ENCODE measurements at regions not wholly inside any gene's neighbourhood (a gene's known extent, or its start where the extent isn't known, plus 50 kb on each side); places are given as distances from the start of the nearest gene placed in this dataset.
"Not testable (repeated sequence)": the region's sequence is repeated elsewhere in the genome, so short reads cannot be mapped to it uniquely, and the experiment has no call there.

DNA sequence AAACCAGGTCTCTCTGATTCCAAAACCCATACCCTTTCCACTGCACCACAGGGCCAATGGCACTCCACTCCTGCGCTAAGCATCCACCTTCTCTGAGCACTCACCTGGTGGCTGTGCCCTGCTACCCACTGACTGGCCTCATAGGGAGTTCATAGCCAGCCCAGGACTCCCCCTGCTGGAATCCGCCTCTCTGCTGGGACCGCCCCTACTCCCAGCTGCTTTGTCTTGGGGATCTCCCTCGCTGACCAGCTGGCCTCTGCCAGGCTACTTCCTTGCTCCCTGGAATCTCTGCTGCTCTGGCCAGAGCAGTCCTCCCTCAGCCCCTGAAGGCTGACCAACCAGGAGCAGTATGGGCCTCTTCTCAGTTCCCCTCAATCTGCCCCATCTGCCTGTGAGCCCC lies 129.7 kb downstream of the FAXC start:
- peak; percentile 82 for DNase-seq

DNA sequence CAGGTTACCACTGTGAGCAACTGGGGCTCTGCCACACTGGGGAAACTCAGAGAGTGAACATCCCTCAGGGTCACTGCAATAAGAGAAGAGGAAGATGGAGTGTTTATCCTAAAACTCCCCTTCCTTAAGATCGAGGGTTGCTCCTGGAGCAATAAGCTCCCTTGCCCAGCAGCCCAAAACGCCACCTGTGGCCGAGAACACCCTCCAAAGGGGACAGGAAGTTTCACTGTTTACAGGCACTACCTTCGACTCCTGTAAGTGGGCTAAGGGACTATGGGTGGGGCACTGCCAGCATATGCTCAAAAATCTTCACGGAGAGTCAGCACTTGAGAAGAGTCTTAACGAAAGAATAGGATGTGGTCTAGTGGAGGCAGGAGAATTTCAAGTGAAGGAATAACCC lies 132.5 kb downstream of the FAXC start:
- DNase-seq, result no peak

DNA sequence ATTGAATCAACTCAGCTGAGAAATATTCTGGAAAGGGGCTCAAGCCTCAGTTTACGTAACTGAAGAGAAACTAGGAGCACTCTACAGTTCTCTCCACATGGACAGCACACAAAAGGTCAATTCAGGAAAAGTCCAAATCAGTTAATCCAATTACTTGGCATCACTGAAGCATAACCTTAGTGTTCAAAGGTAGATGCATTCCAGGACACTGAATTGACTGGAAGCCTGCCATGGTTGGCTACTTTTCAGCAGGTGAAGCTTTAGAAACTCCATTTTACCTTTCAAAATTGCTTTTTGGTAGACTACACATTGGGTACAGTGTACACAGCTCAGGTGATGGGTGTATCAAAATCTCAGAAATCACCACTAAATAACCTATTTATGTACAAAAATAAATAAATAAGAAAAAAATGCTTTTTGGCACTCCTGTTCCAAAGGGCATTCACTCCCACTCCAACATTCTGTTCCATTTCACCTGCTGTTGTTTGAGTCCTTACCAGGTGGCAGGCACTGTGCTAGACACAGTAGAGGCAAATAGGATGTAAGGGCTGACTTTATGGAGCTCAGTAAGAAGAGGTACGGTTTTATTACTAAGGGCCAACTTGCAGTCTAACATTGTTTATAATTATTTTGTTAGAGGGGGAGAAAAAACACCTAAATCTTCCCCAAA lies 153.4 kb downstream of the FAXC start:
- no peak for DNase-seq

DNA sequence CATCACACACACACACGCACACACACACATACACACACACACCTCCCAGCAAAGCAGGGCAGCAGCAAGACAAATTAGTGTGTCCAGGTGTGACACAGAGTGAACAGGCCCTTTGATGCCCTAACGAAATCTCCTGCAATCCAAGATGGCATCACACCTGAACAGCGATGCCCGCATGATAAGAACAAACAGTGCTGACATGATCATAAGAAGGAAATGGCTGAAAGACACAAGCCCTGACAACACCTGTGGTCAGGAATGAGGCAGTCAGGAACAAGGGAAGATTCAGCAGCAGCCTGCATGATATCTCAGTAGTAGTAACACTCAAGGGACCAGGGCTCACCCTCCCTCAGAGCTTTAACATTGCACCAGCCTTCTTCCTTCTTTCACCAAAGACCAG lies 156.9 kb downstream of the FAXC start:
- no peak for DNase-seq

DNA sequence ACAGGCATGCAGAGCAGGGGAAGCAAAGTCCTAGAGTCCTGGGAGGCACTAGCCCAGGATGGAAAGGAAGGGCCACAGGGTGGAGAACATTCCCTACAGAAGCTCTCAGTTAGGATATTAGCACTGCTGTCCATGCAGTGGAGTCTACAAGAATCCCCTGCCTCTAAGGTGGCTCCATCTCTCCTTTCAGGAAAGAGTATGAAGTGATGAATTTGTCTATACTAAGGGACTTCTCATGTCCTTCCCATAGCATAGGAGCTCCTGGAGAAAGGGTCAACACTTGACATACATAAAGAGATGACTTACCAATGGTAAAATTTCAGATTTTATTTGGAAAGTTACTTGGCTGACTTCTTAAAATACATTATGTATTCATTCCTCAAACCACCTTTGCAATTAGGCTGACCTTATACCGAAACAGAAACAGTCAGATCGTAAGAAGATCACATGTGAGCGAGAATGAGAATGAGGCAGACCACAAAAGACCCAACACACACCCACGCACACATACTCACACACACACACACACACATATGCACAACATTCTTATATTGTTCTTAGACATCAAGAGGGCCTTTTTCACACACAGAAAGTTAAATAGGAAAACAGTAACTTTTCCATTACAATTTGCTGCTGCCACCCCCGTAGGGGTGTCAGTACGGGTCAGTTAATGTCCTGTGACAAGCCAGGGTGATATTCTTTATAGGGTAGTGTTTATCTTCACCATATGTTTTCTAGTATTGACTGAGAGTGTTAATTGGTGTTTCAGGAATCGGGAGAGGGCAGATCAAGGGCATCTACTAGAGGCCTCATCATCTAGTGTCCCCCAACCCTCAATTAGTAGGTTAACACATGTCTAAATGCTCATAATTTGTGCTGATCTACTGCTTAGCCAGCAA lies 159.4 kb downstream of the FAXC start:
- DNase-seq, result no peak

DNA sequence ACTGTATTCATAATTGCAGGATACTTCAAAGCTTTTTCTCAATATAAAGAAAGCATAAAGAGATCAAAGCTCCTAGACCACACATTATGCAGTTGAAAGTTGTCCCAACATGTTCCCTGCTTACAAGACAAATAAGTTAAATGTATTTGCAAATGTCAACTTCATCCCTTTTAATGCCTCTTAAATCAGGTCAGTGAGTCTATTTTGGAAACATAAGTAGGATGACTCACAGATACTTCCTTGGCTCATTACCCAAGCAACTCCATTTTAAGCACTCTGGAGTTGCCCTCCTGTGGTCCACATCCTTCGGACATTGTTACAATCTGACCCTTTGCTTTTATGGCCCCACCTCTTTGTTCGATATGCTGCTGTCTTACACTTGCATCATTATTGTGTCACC lies 162.0 kb downstream of the FAXC start:
- DNase-seq, result no peak

DNA sequence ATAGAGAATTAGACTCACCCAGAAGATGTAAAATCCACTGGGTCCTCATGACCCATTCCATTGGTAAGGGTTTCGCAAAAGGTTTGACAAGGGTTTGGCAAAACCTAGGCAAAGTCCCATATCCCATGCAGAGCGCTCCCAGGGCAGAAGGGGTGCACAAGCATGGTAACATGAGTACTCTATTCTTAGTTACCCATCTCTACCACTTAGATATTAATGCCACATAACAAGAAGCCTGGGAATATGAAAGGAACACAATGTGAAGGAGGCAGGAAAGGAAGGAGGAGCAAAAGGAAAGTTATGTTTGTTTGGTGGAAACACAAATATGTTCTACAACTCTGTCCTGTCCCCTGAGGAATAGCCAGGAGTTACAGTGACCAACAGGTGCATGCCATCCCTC lies 163.1 kb downstream of the FAXC start:
- DNase-seq, result no peak

DNA sequence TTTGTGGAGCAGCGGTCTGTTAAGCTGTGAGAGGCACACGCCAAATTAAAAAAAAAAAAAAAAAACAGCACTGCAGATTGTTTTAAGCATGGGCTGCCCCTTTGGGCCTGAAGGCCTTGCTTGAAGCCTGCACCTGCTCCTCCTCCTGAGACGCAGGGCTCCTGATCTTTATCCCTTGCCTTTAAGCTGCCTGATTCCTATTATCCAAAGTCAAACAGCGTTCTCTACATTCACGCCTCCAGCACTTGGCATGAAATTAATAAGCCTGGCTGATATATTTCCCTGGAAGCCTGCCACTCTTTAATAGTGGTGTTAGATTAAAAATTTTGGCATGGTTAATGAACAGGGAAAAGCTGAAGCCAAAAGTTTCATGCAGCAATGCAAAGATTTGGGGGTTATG lies 163.9 kb downstream of the FAXC start:
- DNase-seq, result peak; percentile 46

DNA sequence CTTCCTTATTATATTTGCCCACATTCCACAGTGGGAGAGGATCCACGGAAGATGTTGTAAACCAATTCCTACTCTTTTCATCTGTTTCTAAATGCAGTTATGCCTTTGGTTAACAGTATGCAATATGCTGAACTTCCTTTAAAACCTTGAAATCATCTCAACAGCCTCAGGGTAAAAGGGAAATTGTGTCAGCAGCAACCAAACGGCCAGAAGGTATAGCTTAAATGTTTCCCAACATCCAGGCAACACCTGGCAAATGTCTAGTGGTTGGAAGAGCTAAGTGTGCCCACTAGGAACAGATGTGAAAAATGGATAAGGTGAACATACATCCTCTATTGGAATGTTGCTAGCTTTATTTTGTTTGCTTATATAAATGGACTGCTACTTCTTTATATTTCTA lies 164.8 kb downstream of the FAXC start:
- no peak for DNase-seq

DNA sequence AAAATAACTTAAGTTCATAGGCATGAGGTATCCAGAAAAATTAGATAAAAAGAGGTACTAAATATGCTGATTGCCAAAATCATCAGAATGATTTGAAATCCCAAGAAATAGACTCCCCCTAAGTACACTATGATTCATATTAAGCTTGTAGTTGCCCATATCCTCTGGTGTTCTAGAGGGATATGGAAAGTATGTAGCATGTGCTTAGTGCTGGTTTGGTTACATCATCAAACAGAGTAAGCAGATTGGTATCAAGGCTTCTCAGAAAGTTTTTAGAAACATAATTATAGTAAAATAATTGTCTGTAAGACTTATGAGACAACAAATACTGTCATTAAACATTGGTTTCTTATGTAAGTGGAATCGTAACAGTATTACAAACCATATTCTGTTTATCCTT lies 166.4 kb downstream of the FAXC start:
- no peak for DNase-seq

DNA sequence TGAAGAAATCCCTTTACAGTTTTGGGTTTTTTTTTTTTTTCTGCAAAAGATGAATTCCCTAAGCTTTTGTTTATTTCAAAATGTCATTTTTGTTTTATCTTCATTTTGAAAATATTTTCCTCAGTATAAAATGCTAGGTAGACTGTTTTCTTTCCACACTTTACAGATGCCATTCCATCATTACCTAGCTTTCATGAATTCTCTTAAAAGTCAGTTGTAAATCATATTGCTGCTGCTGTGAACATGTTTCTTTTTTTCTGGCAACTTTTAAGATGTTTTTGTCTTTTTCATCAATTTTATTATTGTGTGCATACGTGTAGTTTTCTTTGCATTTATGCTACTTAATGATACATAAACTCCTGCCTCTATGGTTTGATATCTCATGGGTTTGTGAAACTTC lies 168.3 kb downstream of the FAXC start:
- no peak for DNase-seq

DNA sequence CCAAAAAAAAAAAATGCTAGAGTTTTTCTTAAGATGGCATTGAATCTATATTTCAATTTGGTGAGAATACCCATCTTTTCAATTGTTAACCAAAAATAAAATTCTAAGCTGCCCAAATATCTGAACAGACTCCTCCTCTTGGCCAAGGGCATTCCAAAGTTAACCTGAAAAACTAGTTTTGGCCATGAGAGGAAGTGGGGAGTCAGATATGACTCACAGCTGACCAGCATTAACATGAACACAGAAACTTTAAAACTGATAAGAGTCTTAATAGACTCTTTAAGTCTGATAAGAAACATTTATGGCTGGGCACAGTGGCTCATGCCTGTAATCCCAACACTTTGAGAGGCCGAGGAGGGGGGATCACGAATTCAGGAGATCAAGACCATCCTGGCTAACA lies 171.3 kb downstream of the FAXC start:
- no peak for DNase-seq

DNA sequence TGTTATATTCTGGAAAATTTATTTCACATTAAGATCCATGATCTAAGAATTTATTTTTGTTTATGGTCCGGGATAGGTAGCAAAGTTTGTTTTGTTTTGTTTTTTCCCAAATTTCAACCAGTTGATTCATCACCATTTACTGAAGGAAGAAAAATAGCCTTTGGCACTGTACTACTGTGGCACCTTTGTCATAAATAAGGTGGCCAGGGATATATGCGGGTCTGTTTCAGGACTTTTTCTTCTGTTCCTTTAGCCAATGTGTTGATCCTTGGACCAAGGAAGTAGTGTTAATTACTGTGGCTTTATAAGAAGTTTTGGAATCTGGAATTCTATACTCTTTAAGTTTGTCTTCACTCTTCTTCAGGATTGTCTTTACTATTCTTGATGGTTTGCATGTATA lies 171.7 kb downstream of the FAXC start:
- no peak for DNase-seq

DNA sequence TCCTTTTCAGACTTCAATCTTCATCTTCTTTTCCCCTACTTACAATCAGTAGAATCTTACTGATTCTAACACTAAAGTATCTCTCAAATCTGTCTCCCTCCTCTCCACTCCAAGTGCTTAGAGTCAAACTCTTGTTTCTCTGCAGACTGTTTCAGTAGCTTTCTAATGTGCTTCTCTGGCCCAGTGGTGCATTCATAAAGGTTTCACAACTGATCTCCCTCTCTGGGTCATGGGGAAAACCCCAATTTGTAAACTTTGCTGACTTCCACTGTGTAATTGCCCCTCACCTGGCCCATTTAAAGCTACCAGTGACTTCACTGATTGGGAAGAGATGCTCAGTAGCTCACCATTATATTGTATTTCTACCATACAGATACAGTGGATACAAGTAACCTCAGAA lies 183.6 kb downstream of the FAXC start:
- no peak for DNase-seq

DNA sequence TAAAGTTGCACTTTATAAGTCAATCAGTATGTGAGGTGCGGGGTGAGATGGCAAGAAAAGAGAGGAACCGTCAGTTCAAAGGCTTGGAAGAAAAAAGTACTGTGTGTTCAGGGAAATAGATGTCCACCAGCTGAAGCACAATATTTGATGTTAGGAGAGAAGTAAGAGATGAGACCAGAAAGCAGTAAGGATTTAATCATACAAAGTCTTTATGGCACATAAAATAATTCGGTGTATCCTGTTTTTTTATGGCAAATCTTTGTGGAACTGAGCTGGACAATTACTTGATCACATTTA lies 197.2 kb downstream of the FAXC start:
- DNase-seq, result no peak

DNA sequence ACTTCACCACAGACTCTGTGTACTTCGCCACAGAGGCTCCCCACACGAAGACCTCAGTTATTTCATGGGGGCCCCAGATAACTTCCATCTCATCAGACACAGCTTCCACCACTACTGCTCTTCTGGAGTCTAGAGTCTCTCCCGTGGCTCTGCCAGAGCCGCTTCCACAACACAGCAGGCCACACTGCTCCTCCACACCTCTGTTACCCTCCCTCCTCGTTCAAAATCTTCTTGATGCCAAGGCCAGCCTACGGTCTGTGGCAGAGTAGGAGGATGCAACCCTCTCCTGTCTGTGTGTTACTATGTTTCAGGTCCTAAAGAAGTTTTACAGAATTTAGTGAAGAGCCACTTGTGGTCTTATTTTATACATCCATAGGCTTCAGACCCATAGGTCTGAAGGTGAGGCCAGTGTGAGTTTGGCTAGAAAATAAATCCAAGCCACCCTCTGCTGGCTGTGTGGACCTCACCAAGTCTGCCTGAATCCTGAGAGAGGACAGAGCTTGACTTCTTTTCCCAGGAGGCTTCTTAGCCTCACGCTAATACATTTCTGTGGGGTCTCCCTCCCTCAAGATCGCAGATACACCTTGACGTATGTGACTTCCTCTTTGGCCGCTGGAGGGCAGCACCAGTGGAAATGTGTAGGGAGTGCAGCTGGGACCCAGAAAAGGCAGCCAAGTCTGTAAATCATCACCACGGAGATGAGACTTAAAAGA lies 197.7 kb downstream of the FAXC start:
- DNase-seq, result peak; percentile 28

DNA sequence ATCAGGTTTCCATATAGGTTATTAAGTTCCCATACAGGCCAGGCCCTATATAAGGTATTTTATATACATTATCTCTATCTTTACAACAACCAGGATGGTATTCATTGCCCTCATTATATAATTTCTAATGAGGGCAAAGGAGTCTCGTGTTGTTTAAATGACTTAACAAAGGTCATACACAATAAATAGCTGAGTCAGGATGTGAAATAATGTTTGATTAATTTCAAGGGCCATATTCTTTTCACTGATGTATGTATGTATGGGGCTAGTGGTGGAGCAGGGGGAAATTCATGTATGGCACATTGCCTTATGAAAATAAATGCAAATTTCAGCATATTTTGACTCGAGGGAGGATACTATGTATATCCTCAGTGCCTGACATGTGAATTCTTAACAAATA lies 200.7 kb downstream of the FAXC start:
- no peak for DNase-seq

DNA sequence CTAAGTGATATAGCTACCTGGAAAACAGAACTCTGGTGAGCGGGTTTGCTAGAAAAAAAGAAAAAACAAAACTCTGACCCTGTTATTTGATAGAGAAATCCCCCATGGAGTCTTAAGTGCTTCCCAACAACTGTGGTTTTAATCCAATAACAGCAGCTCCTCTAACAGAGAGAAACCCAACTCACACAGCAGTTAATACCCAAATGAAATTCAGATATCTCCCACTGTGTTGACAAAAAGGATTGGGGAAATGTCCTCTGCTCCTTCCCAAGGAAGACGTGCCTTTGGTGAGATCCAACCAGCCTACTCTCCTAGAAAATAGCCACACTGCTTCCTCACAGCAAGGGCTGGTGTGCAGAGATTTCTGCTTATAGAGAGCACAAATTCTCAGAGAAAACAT lies 200.4 kb upstream of the FBXL4 start:
- no peak for DNase-seq

DNA sequence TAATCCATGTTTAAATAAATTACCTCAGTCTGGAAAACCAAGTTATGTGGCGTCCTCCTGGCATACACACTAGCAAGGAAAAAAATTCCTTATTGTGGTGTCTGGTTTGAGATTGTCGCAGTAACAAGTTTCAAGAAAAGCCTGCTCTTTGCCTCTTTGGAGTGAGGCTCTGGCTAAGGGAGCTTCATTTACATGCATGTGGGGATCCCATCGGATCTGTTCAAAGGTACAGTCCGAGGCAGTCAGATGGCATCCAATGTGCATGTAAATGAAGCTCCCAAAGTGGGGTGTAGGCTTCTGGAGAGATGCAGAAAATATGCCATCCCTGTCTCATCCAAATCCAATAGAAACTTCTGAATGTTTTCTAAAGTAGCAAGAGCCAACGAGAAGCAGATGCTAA lies 199.5 kb upstream of the FBXL4 start:
- DNase-seq, result no peak

DNA sequence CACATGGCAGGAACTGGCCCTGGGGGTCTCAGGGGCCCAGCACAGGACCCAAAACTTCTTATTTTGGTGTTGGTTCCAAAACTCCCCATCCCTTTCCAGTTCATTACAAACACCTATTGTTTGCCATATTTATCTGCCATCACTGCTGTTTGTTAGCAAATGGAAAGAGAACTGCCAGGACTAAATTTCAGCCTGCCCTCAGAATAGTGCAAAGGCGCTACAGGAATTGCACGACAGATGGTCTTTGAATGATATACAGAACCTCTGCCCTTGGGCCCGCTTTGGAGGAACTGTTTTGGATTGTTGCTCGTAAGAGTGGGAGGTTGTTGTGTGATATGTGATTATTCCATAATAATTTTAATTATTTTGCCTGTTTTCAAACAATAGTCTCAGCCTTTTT lies 199.0 kb upstream of the FBXL4 start:
- DNase-seq, result no peak

DNA sequence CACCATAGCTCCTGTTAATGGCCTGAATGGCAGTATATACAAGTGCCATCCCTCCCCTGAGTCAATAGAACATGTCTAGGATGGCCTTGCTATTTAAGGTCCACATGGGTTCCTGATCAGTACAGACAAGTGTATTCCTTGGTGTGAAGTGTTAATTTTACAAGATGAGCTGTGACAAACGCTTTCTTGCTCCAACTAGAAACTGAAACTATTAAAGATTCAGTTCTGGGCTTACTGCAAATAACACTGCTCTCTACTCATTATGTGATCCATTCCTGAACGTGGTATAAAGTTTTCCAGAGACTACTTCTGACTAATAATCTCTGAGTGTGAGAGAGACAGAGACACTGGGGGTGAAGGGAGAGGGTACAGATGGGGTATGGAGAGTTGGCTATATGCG lies 198.0 kb upstream of the FBXL4 start:
- no peak for DNase-seq

DNA sequence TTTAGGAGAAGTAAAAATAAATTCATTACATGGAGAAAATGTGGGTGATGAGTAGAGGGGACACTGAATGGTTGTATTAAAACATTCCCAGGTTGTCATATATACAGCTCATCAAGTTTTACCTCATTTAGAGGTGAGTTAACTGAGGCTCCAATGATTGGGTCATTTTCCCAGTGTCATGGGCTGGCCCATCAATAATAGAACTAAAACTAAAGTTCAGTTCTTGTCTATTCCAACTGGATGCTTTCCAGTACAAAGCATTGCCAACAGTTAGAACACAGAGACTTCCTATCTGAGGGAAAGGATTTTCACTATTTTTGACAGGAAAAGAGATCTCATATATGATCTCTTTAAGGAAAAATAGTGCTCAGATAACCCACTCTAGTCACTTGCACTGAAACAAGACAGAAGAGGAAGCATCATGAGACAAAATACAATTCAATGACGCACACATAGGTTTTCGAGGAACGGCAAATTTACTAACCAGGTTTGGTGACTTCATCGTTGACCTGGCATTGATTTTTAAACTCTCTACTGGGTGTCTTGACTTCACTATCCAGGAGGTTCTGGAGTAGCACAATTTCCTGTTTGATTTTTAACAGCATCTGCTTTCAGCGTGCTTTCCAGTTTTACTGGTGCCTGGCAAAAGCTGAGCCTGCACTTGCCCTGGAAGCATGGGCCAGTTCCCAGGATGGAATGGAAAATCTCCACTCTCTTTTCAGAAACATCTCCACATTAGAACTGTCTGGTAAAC lies 195.5 kb upstream of the FBXL4 start:
- no peak for DNase-seq

DNA sequence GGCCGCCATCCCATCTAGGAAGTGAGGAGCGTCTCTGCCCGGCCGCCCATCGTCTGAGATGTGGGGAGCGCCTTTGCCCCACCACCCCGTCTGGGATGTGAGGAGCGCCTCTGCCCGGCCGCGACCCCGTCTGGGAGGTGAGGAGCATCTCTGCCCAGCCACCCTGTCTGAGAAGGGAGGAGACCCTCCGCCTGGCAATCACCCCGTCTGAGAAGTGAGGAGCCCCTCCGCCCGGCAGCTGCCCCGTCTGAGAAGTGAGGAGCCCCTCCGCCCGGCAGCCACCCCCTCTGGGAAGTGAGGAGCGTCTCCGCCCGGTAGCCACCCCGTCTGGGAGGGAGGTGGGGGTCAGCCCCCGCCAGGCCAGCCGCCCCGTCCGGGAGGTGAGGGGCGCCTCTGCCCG lies 194.2 kb upstream of the FBXL4 start:
- not testable (repeated sequence) for DNase-seq

DNA sequence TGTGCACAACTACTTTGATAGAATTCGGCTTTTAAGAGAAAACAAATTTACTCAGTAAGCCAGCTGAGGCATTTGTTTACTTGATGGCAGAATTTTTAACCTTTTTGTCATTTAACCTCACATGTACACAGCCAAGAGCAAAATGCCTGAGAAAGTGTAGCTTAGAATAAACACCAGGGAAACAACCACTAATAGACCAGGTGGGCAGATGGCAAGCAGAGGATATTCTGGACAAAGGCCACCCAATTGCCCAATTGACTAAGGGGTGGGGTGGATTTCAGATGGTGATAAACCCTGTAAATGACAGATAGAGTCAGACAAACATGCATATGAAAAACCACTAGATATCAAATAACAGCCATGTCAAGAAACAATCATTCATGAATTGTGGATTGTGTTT lies 190.7 kb upstream of the FBXL4 start:
- peak; percentile 92 for DNase-seq

Measured in NCI-H146 (cell line).